GM23338 (cell line): ENCODE measurements at regions not wholly inside any gene's neighbourhood (a gene's known extent, or its start where the extent isn't known, plus 50 kb on each side); places are given as distances from the start of the nearest gene placed in this dataset.

ENCODE experiments used
- EZH2 ChIP-seq: fragments of 200-600 bp; sonication (generic); IDR thresholded peaks from one replicate; pipeline ENCODE4 v1.8.0; 2017; ENCODE audit warnings: antibody characterized with exemption, mild to moderate bottlenecking, low read depth; ENCODE audit not compliant: unreplicated experiment
- POLR2AphosphoS5 ChIP-seq: IDR thresholded peaks from 2 replicates; pipeline ENCODE4 v1.6.1; 2016; ENCODE audit warnings: antibody characterized with exemption, low read depth
- TF ChIP-seq, protein P1 (sequence below), 2 experiments: fragments of 200-600 bp in 1 of 2; sonication (generic) in 1 of 2; conservative IDR thresholded peaks; 2 replicates each; pipeline versions ENCODE4 v1.5.1 to v1.6.1; 2016 to 2017; ENCODE audit warnings: antibody characterized with exemption in 2 of 2, low read depth in 2 of 2, mild to moderate bottlenecking in 2 of 2, moderate library complexity in 1 of 2
- TF ChIP-seq, protein P2 (sequence below): fragments of 250-450 bp; sonication (Bioruptor Pico); IDR thresholded peaks from 2 replicates; pipeline ENCODE4 v1.5.0; 2020; ENCODE audit warnings: mild to moderate bottlenecking, moderate library complexity

DNA sequence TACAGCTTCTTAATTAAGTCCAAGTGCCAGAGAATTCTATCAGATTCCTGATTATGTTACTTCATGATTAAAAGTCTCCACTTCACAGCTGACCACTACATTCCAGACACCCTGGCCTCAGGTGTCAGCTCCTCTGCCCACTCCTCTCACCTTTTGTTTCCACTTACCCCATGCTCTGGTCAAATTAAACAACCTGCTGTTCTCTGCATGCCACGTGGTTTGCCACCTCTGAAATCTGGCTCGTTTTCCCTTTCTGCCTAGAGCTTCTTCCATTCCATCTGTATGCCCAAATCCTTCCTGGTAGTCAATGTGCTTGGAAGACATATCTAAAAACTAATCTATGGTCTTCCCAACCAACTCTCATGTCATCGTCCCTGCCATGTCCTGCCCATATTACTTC lies 158.6 kb downstream of the ICE1 start:
- TF ChIP-seq, protein P1, sequence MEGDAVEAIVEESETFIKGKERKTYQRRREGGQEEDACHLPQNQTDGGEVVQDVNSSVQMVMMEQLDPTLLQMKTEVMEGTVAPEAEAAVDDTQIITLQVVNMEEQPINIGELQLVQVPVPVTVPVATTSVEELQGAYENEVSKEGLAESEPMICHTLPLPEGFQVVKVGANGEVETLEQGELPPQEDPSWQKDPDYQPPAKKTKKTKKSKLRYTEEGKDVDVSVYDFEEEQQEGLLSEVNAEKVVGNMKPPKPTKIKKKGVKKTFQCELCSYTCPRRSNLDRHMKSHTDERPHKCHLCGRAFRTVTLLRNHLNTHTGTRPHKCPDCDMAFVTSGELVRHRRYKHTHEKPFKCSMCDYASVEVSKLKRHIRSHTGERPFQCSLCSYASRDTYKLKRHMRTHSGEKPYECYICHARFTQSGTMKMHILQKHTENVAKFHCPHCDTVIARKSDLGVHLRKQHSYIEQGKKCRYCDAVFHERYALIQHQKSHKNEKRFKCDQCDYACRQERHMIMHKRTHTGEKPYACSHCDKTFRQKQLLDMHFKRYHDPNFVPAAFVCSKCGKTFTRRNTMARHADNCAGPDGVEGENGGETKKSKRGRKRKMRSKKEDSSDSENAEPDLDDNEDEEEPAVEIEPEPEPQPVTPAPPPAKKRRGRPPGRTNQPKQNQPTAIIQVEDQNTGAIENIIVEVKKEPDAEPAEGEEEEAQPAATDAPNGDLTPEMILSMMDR (conservative IDR thresholded peaks at IDR 0.05; ENCODE audit: low read depth in 2 of 2) = no peak
- TF ChIP-seq POLR2AphosphoS5 (no peak), EZH2 (no peak)
- TF ChIP-seq, protein P2, sequence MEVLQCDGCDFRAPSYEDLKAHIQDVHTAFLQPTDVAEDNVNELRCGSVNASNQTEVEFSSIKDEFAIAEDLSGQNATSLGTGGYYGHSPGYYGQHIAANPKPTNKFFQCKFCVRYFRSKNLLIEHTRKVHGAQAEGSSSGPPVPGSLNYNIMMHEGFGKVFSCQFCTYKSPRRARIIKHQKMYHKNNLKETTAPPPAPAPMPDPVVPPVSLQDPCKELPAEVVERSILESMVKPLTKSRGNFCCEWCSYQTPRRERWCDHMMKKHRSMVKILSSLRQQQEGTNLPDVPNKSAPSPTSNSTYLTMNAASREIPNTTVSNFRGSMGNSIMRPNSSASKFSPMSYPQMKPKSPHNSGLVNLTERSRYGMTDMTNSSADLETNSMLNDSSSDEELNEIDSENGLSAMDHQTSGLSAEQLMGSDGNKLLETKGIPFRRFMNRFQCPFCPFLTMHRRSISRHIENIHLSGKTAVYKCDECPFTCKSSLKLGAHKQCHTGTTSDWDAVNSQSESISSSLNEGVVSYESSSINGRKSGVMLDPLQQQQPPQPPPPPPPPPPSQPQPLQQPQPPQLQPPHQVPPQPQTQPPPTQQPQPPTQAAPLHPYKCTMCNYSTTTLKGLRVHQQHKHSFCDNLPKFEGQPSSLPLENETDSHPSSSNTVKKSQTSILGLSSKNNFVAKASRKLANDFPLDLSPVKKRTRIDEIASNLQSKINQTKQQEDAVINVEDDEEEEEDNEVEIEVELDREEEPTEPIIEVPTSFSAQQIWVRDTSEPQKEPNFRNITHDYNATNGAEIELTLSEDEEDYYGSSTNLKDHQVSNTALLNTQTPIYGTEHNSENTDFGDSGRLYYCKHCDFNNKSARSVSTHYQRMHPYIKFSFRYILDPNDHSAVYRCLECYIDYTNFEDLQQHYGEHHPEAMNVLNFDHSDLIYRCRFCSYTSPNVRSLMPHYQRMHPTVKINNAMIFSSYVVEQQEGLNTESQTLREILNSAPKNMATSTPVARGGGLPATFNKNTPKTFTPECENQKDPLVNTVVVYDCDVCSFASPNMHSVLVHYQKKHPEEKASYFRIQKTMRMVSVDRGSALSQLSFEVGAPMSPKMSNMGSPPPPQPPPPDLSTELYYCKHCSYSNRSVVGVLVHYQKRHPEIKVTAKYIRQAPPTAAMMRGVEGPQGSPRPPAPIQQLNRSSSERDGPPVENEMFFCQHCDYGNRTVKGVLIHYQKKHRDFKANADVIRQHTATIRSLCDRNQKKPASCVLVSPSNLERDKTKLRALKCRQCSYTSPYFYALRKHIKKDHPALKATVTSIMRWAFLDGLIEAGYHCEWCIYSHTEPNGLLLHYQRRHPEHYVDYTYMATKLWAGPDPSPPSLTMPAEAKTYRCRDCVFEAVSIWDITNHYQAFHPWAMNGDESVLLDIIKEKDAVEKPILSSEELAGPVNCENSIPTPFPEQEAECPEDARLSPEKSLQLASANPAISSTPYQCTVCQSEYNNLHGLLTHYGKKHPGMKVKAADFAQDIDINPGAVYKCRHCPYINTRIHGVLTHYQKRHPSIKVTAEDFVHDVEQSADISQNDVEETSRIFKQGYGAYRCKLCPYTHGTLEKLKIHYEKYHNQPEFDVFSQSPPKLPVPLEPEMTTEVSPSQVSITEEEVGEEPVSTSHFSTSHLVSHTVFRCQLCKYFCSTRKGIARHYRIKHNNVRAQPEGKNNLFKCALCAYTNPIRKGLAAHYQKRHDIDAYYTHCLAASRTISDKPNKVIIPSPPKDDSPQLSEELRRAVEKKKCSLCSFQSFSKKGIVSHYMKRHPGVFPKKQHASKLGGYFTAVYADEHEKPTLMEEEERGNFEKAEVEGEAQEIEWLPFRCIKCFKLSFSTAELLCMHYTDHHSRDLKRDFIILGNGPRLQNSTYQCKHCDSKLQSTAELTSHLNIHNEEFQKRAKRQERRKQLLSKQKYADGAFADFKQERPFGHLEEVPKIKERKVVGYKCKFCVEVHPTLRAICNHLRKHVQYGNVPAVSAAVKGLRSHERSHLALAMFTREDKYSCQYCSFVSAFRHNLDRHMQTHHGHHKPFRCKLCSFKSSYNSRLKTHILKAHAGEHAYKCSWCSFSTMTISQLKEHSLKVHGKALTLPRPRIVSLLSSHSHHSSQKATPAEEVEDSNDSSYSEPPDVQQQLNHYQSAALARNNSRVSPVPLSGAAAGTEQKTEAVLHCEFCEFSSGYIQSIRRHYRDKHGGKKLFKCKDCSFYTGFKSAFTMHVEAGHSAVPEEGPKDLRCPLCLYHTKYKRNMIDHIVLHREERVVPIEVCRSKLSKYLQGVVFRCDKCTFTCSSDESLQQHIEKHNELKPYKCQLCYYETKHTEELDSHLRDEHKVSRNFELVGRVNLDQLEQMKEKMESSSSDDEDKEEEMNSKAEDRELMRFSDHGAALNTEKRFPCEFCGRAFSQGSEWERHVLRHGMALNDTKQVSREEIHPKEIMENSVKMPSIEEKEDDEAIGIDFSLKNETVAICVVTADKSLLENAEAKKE = no peak
